Fibroblast of lung (primary cell): ENCODE measurements at regions not wholly inside any gene's neighbourhood (a gene's known extent, or its start where the extent isn't known, plus 50 kb on each side); places are given as distances from the start of the nearest gene placed in this dataset.

Experiments used
- DNase-seq, 2 donors: peaks; one replicate each; pipeline versions ENCODE4 v3.0.0 to v3.0.0-alpha.2; 2010; ENCODE audit warnings: low read depth in 2 of 2
- H2AFZ ChIP-seq: 2 replicates; pipeline ENCODE4 v1.5.1; 2012; ENCODE audit warnings: low read length, control low read depth, inconsistent platforms
- H3K27ac ChIP-seq: 2 replicates; pipeline ENCODE4 v1.5.1; 2011; ENCODE audit warnings: low read length, control low read depth; ENCODE audit not compliant: insufficient read depth
- H3K27me3 ChIP-seq: 2 replicates; pipeline ENCODE4 v1.5.1; 2011; ENCODE audit warnings: mild to moderate bottlenecking, low read length; ENCODE audit not compliant: control insufficient read depth, insufficient read depth
- H3K36me3 ChIP-seq: 2 replicates; pipeline ENCODE4 v1.5.1; 2011; ENCODE audit warnings: low read length; ENCODE audit not compliant: control insufficient read depth, insufficient read depth
- H3K4me1 ChIP-seq: 2 replicates; pipeline ENCODE4 v1.5.1; 2011; ENCODE audit warnings: low read length; ENCODE audit not compliant: control insufficient read depth, insufficient read depth; ENCODE audit errors: extremely low read depth
- H3K4me2 ChIP-seq: 2 replicates; pipeline ENCODE4 v1.5.1; 2011; ENCODE audit warnings: low read length, control low read depth; ENCODE audit not compliant: insufficient read depth; ENCODE audit errors: extremely low read depth
- H3K4me3 ChIP-seq, 4 experiments: fragments of 200-600 bp in 1 of 4; sonication (generic) in 1 of 4; replicated peaks in 1 of 4; 2 replicates each; pipeline ENCODE4 v1.5.1; 2011 to 2016; ENCODE audit warnings: low read length in 4 of 4, low read depth in 3 of 4, mild to moderate bottlenecking in 3 of 4, control low read depth in 2 of 4, inconsistent platforms in 1 of 4, mixed read lengths in 1 of 4; ENCODE audit not compliant: insufficient read depth in 1 of 4; ENCODE audit errors: control extremely low read depth in 1 of 4
- H3K79me2 ChIP-seq: 2 replicates; pipeline ENCODE4 v1.5.1; 2012; ENCODE audit warnings: mild to moderate bottlenecking, low read length, inconsistent platforms; ENCODE audit not compliant: control insufficient read depth, insufficient read depth
- H3K9ac ChIP-seq: 2 replicates; pipeline ENCODE4 v1.5.1; 2011; ENCODE audit warnings: mild to moderate bottlenecking, low read length, control low read depth; ENCODE audit not compliant: insufficient read depth
- H3K9me3 ChIP-seq: 2 replicates; pipeline ENCODE4 v1.5.1; 2012; ENCODE audit warnings: low read depth, low read length; ENCODE audit not compliant: control insufficient read depth, insufficient read depth
- H4K20me1 ChIP-seq: 2 replicates; pipeline ENCODE4 v1.5.1; 2011; ENCODE audit warnings: low read length; ENCODE audit not compliant: control insufficient read depth, insufficient read depth; ENCODE audit errors: extremely low read depth
- CTCF ChIP-seq, 2 donors: IDR thresholded peaks in 1 of 2; conservative IDR thresholded peaks in 1 of 2; 1 replicate in 1 of 2; 2 replicates in 1 of 2; pipeline ENCODE4 v1.5.1; 2011 to 2012; ENCODE audit warnings: low read length in 2 of 2, control low read depth in 1 of 2, inconsistent platforms in 1 of 2, low read depth in 1 of 2, mild to moderate bottlenecking in 1 of 2
- EZH2 ChIP-seq: IDR thresholded peaks from 2 replicates; pipeline ENCODE4 v1.5.1; 2012; ENCODE audit warnings: low read length, control low read depth, mild to moderate bottlenecking; ENCODE audit errors: missing control alignments

GRCh38 chr14:50001999-50002925 lies 109.4 kb downstream of the ARF6 start:
- TF ChIP-seq CTCF (conservative IDR thresholded peaks at IDR 0.05 in 1 of 2, IDR thresholded peaks at IDR 0.05 in 1 of 2; ENCODE audit: low read depth in 1 of 2, low read length in 2 of 2) (no peak), EZH2 (no peak)
- peaks cover 34% of the 10 kb centered on the region for H3K4me1 ChIP-seq
- peak overlapping the region in 1 of 4 experiments; percentile 63 for H3K4me3 ChIP-seq
- H2AFZ ChIP-seq, result no peak overlapping the region
- peak overlapping the region; percentile 61 for H3K9ac ChIP-seq
- H3K9me3 ChIP-seq, result no peaks in the 10 kb centered on the region
- no peak for DNase-seq
- no peaks in the 10 kb centered on the region for H3K79me2 ChIP-seq
- H3K27me3 ChIP-seq, result no peaks in the 10 kb centered on the region
- peak overlapping the region; percentile 97 for H3K27ac ChIP-seq
- H3K36me3 ChIP-seq, result no peaks in the 10 kb centered on the region
- H4K20me1 ChIP-seq, result no peaks in the 10 kb centered on the region
- H3K4me2 ChIP-seq, result peak overlapping the region; percentile 76

GRCh38 chr14:50002926-50003212 lies 110.0 kb downstream of the ARF6 start:
- no peaks in the 10 kb centered on the region for H3K9me3 ChIP-seq
- H3K27me3 ChIP-seq, result no peaks in the 10 kb centered on the region
- TF ChIP-seq CTCF (conservative IDR thresholded peaks at IDR 0.05 in 1 of 2, IDR thresholded peaks at IDR 0.05 in 1 of 2; ENCODE audit: low read depth in 1 of 2, low read length in 2 of 2) (no peak), EZH2 (no peak)
- H3K4me3 ChIP-seq, result peak overlapping the region in 3 of 4 experiments; percentile 16 to 63 (median 42)
- no peaks in the 10 kb centered on the region for H3K36me3 ChIP-seq
- peak overlapping the region; percentile 61 for H3K9ac ChIP-seq
- no peaks in the 10 kb centered on the region for H4K20me1 ChIP-seq
- peak overlapping the region; percentile 6 for H2AFZ ChIP-seq
- H3K79me2 ChIP-seq, result no peaks in the 10 kb centered on the region
- H3K4me1 ChIP-seq, result peaks cover 34% of the 10 kb centered on the region
- peak overlapping the region; percentile 76 for H3K4me2 ChIP-seq
- peak overlapping the region; percentile 97 for H3K27ac ChIP-seq
- DNase-seq, result no peak

GRCh38 chr14:50003213-50004021 lies 110.5 kb downstream of the ARF6 start:
- Histone ChIP-seq H3K27ac (peak overlapping the region; percentile 97), H3K4me2 (peak overlapping the region; percentile 76), H3K79me2 (no peaks in the 10 kb centered on the region), H3K4me1 (peaks cover 34% of the 10 kb centered on the region), H4K20me1 (no peaks in the 10 kb centered on the region), H3K4me3 (peak overlapping the region; percentile 29 to 63 (median 51)), H2AFZ (peak overlapping the region; percentile 6), H3K9ac (peak overlapping the region; percentile 61), H3K36me3 (no peaks in the 10 kb centered on the region), H3K27me3 (no peaks in the 10 kb centered on the region), H3K9me3 (no peaks in the 10 kb centered on the region)
- TF ChIP-seq EZH2 (no peak), CTCF (conservative IDR thresholded peaks at IDR 0.05 in 1 of 2, IDR thresholded peaks at IDR 0.05 in 1 of 2; ENCODE audit: low read depth in 1 of 2, low read length in 2 of 2) (peak; percentile 5 to 11)
- peak; percentile 59 to 66 for DNase-seq
